ENCODE measurements at regions not wholly inside any gene's neighbourhood (a gene's known extent, or its start where the extent isn't known, plus 50 kb on each side); places are given as distances from the start of the nearest gene placed in this dataset.

DNA sequence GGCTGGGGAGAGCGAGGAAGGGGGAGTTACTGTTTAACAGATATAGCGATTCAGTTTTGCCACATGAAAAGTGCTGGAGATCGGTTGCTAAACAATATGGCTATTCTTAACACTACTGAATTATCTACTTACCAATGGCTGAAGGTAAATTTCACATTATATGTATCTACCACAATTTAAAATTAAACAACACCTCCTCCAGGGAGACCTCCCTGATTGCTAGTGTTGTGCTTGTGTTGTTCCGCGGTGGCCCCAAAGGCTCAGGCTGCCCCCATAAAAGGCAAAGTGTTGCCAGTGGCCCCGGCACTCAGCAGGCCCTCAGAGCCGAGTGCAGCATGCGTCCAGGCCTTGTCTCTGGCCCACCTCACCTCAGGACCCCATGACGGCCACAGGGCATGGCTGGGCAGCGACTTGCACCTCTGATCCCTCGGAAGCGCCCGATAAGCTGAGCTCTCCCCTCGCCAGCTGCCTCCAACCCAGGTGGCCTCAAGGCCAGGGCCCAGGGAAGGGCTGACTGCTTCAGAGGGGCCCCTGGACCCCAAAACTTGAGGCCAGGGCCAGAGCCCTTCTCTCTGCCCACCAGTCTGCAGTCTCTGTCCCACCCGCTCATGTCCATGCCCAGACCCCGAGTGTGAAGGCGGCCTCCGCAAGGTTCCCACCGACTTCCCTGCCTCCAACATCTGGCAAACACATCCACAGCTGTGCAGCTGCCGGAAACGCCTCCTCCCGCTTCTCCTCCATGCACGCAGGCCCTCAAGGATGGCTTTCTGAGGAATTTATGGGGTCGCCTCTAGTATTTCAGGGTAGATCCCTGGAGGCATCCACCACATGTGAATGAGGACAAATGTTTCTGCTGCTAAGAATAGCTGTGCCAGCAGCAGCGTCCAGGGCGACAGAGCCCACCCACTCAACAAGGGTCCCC, 60.0 kb downstream of the NCOR2 start:
- Histone ChIP-seq H3K27ac (ENCODE audit: poor library complexity, severe bottlenecking) (peak overlapping the region; percentile 97), H3K36me3 (ENCODE audit: low read depth) (peaks cover 19% of the 10 kb centered on the region), H3K4me3 (ENCODE audit: severe bottlenecking) (no peak overlapping the region), H3K9me3 (ENCODE audit: severe bottlenecking) (no peaks in the 10 kb centered on the region), H3K27me3 (ENCODE audit: insufficient read depth, poor library complexity, severe bottlenecking) (no peaks in the 10 kb centered on the region), H3K4me1 (ENCODE audit: insufficient read depth, poor library complexity, severe bottlenecking) (peaks cover 48% of the 10 kb centered on the region)
- no peak for TF ChIP-seq CTCF (IDR thresholded peaks at IDR 0.05; ENCODE audit: poor library complexity, severe bottlenecking)
- ATAC-seq (ENCODE audit: low read depth) (no peak), DNase-seq (ENCODE audit: low spot score) (no peak)

DNA sequence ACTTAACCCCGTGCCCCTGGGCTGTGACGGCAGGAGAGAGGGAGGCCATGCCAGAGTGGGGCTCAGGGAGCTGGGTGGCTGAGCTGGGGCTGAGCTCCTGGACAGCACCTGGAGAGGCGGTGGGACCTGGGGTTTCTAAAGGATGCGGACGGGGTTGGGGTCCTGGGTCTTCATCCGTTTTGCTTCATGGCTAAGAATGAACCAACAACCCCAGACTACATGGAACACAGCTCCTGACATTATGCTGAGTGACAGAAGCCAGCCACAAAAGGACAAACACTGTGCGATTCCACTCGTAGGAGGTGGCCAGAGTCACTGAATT, 60.6 kb downstream of the NCOR2 start:
- no peak overlapping the region for H3K4me3 ChIP-seq (ENCODE audit: severe bottlenecking)
- H3K4me1 ChIP-seq (ENCODE audit: insufficient read depth, poor library complexity, severe bottlenecking) = peaks cover 43% of the 10 kb centered on the region
- no peaks in the 10 kb centered on the region for H3K27me3 ChIP-seq (ENCODE audit: insufficient read depth, poor library complexity, severe bottlenecking)
- DNase-seq (ENCODE audit: low spot score) = no peak
- H3K9me3 ChIP-seq (ENCODE audit: severe bottlenecking) = no peaks in the 10 kb centered on the region
- peaks cover 13% of the 10 kb centered on the region for H3K36me3 ChIP-seq (ENCODE audit: low read depth)
- peak overlapping the region; percentile 97 for H3K27ac ChIP-seq (ENCODE audit: poor library complexity, severe bottlenecking)
- no peak for TF ChIP-seq CTCF (IDR thresholded peaks at IDR 0.05; ENCODE audit: poor library complexity, severe bottlenecking)
- ATAC-seq (ENCODE audit: low read depth) = no peak

DNA sequence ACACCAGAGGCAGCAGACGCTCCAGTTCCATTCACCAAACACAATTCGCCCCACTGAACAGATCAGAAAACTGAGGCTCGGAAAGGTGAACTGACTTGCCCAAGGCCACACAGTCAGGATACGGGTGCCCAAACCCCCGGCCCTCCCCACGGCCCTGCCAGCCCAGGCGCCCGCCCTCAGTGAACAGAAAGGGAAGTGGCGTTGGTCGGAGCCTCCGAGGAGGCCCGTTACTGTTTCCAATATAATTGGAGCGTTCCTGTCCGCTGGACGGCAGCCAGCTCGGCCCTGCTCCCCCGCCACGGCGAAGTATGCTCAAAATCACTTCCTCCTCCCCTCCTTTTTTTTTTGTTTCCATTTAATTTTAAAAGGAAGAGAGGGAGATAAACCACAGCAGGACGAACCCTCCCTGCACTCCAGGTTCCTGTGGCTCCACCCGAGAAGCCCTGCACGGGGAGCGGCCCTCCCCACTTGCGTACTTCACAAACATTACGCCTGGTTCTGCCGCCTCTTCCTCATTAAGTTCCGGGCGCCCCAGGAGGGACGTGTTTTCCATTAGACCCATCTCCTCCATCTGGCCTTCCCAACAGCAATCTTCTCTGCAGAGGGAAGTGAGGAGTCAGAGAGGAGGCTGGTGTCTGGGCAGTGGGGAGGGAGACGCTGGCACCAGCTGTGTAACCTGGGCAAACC, 61.1 kb downstream of the NCOR2 start:
- ATAC-seq (ENCODE audit: low read depth) = no peak
- Histone ChIP-seq H3K9me3 (ENCODE audit: severe bottlenecking) (no peaks in the 10 kb centered on the region), H3K27ac (ENCODE audit: poor library complexity, severe bottlenecking) (peak overlapping the region; percentile 97), H3K27me3 (ENCODE audit: insufficient read depth, poor library complexity, severe bottlenecking) (no peaks in the 10 kb centered on the region), H3K4me1 (ENCODE audit: insufficient read depth, poor library complexity, severe bottlenecking) (peaks cover 47% of the 10 kb centered on the region), H3K36me3 (ENCODE audit: low read depth) (peaks cover 11% of the 10 kb centered on the region), H3K4me3 (ENCODE audit: severe bottlenecking) (no peak overlapping the region)
- DNase-seq (ENCODE audit: low spot score) = no peak
- TF ChIP-seq CTCF (IDR thresholded peaks at IDR 0.05; ENCODE audit: poor library complexity, severe bottlenecking) = no peak

- H3K27ac ChIP-seq (ENCODE audit: poor library complexity, severe bottlenecking) = peak overlapping the region; percentile 97
- H3K9me3 ChIP-seq (ENCODE audit: severe bottlenecking) = no peaks in the 10 kb centered on the region
- peaks cover 46% of the 10 kb centered on the region for H3K4me1 ChIP-seq (ENCODE audit: insufficient read depth, poor library complexity, severe bottlenecking)
- no peak overlapping the region for H3K4me3 ChIP-seq (ENCODE audit: severe bottlenecking)
- H3K27me3 ChIP-seq (ENCODE audit: insufficient read depth, poor library complexity, severe bottlenecking) = no peaks in the 10 kb centered on the region
- peaks cover 11% of the 10 kb centered on the region; the same call in 1 of the 2 replicates for H3K36me3 ChIP-seq (ENCODE audit: low read depth)
- DNase-seq (ENCODE audit: low spot score) = no peak
- no peak for ATAC-seq (ENCODE audit: low read depth)
- TF ChIP-seq CTCF (IDR thresholded peaks at IDR 0.05; ENCODE audit: poor library complexity, severe bottlenecking) = no peak
Measured at GRCh38 chr12:124505001-124505818, 62.2 kb downstream of the NCOR2 start.

All from RWPE2 (cell line).